Mucosa of descending colon (tissue), 3 donors: ENCODE measurements at regions not wholly inside any gene's neighbourhood (a gene's known extent, or its start where the extent isn't known, plus 50 kb on each side); places are given as distances from the start of the nearest gene placed in this dataset.

Source experiments
- ATAC-seq: fragments of 200-7000 bp; cut with Tn5 transposase; one replicate; pipeline ENCODE4 v1.9.1; 2020; ENCODE audit warnings: mild to moderate bottlenecking, moderate library complexity
- DNase-seq, 3 donors: peaks; one replicate each; pipeline ENCODE4 v3.0.0-alpha.2; 2020
- H3K36me3 ChIP-seq: fragments of 200-600 bp; one replicate; pipeline ENCODE4 v1.8.0; 2021; ENCODE audit warnings: low read depth, mild to moderate bottlenecking
- H3K4me1 ChIP-seq: fragments of 200-600 bp; one replicate; pipeline ENCODE4 v1.8.0; 2021; ENCODE audit warnings: low read depth, mild to moderate bottlenecking
- H3K4me3 ChIP-seq: fragments of 200-600 bp; one replicate; pipeline ENCODE4 v1.8.0; 2021; ENCODE audit warnings: mild to moderate bottlenecking
- H3K9me3 ChIP-seq: fragments of 200-600 bp; one replicate; pipeline ENCODE4 v1.8.0; 2021; ENCODE audit warnings: mild to moderate bottlenecking
- CTCF ChIP-seq: fragments of 200-600 bp; IDR thresholded peaks from one replicate; pipeline ENCODE4 v1.8.0; 2022; ENCODE audit warnings: antibody characterized with exemption, mild to moderate bottlenecking
- intact Hi-C, 2 donors: fragments of 100-400 bp; cut with DNase I in 1 of 2; cut with micrococcal nuclease in 1 of 2; formaldehyde crosslinking; loops; one replicate each; pipeline versions ENCODE4 v1.11.0 to v1.11.1; 2022; cut with DNase I, micrococcal nuclease
- donor health status: DM: no; HTN: no; CAD: no; lungs with moderate emphysema.
- donor health status: DM: no; HTN: no; CAD: no.
- donor health status: DM: no; HTN: yes; CAD: no.

DNA sequence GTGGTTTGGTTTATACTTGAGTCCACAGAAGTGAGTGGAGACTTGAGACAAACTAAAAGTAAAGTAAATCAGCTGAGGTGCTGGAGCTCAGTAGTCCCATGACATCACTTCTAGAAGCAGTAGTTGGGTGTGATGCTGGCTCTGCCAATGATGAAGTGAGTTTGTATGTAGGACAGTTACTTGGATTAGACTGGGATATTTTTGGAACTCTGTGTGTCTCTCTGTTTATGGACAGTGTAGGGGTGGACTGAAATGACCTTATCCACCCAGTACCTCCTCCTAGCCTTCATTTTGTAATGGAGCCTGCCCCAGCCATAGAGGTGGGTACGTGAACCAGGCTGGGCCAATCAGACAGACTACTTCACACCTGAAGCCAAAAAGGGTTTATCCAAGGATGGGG is 52.2 kb downstream of the POLR1D start:
- TF ChIP-seq CTCF: no peak
- H3K4me1 ChIP-seq: no peaks in the 10 kb centered on the region
- peaks cover 2% of the 10 kb centered on the region for H3K9me3 ChIP-seq
- intact Hi-C loops: no loop called here
- H3K36me3 ChIP-seq: no peaks in the 10 kb centered on the region
- DNase-seq (no peak), ATAC-seq (no peak)
- H3K4me3 ChIP-seq: no peak overlapping the region

GRCh38 chr13:27678306-27679040 is 56.8 kb downstream of the POLR1D start:
- Histone ChIP-seq H3K9me3 (no peaks in the 10 kb centered on the region), H3K36me3 (no peaks in the 10 kb centered on the region), H3K4me1 (no peaks in the 10 kb centered on the region), H3K4me3 (no peak overlapping the region)
- intact Hi-C loops: no loop called here
- ATAC-seq (peak; percentile 66), DNase-seq (peak in 1 of 3 donors; percentile 24)
- TF ChIP-seq CTCF: no peak

DNA sequence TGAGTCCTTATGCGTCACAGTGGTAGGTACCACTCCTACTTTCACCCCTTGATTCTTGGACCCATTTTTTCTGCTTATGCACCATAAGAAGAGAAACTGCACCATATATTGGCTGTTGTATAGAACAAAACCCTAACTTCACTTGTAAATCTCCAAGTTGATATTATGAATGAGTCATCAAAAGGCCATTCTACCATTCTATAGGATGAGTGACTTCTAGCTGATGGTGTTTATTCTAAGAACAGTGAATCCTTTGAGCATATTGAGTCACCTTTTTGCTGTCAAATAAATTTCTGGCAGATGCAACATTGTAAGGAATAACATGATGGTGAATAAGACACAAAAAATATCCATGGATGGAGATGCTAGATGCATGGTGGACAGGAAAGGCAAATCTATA is 57.7 kb downstream of the POLR1D start:
- no peak for ATAC-seq
- DNase-seq: no peak
- intact Hi-C loops: no loop called here

GRCh38 chr13:27679896-27680295 is 58.2 kb downstream of the POLR1D start:
- H3K36me3 ChIP-seq: no peaks in the 10 kb centered on the region
- DNase-seq (no peak), ATAC-seq (no peak)
- TF ChIP-seq CTCF: no peak
- no peak overlapping the region for H3K4me3 ChIP-seq
- intact Hi-C loops: no loop called here
- H3K9me3 ChIP-seq: no peaks in the 10 kb centered on the region
- no peaks in the 10 kb centered on the region for H3K4me1 ChIP-seq

More for the DNA sequence above, 57.7 kb downstream of the POLR1D start:
- no peak for TF ChIP-seq CTCF
- no peaks in the 10 kb centered on the region for H3K4me1 ChIP-seq
- no peaks in the 10 kb centered on the region for H3K9me3 ChIP-seq
- H3K4me3 ChIP-seq: no peak overlapping the region
- no peaks in the 10 kb centered on the region for H3K36me3 ChIP-seq

DNA sequence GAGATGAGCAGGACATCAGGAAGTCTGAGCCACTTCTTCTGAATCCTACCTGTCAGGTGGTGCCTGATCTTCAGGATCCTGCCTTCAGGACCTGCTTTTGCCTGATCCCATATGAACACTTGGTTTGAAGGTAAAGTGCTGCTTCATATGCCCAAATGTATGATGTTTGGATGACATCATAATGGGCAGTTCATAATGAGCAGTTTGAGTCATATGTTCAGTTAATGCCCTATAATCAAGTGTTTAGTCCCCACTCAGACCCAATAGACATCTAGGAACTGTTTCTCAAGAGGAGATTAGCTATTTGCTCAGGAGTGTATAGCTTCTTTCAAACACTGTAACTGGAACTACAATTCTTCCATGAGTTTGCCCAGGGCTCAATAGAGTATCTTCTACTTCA is 58.8 kb downstream of the POLR1D start:
- DNase-seq (no peak), ATAC-seq (no peak)
- H3K36me3 ChIP-seq: no peaks in the 10 kb centered on the region
- no peaks in the 10 kb centered on the region for H3K4me1 ChIP-seq
- no peak overlapping the region for H3K4me3 ChIP-seq
- no peak for TF ChIP-seq CTCF
- no peaks in the 10 kb centered on the region for H3K9me3 ChIP-seq
- intact Hi-C loops: no loop called here

DNA sequence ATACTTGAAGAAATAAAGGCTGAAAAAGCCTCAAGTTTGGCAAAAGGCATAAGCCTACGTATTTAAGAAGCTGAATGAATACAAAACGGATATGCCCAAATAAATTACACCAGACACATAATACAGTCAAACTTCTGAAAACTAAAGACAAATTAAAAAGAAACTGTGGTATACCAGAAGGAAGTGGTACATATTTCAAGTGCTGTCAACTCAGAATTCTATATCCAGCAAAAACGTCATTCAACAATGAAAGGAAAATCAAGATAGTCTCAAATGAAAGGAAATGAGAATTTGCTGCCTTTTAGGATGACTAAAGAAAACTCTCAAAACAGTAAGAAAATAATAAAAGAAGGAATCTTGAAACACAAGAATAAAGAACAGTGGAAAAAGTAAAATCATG is 69.5 kb downstream of the POLR1D start:
- ATAC-seq (no peak), DNase-seq (no peak)
- peaks cover 18% of the 10 kb centered on the region for H3K9me3 ChIP-seq
- H3K36me3 ChIP-seq: no peaks in the 10 kb centered on the region
- TF ChIP-seq CTCF: no peak
- H3K4me3 ChIP-seq: no peak overlapping the region
- no peaks in the 10 kb centered on the region for H3K4me1 ChIP-seq
- intact Hi-C loops: no loop called here
